SU-DHL-6 (cell line): ENCODE measurements at regions not wholly inside any gene's neighbourhood (a gene's known extent, or its start where the extent isn't known, plus 50 kb on each side); places are given as distances from the start of the nearest gene placed in this dataset.

Experiments used
- H2AFZ ChIP-seq: fragments of 200-600 bp; sonication (generic); 2 replicates; pipeline ENCODE4 v1.6.1; 2014; ENCODE audit warnings: low read depth, mild to moderate bottlenecking, moderate library complexity, mixed read lengths, antibody characterized with exemption, low read length; ENCODE audit not compliant: severe bottlenecking
- H3F3A ChIP-seq: fragments of 200-600 bp; shearing (Covaris generic); 2 replicates; pipeline ENCODE4 v1.6.0; 2016; ENCODE audit warnings: antibody characterized with exemption, mild to moderate bottlenecking; ENCODE audit not compliant: insufficient read depth
- H3K27ac ChIP-seq: fragments of 200-600 bp; sonication (generic); 2 replicates; pipeline ENCODE4 v1.5.1; 2016; ENCODE audit warnings: low read depth, mild to moderate bottlenecking, low read length, moderate library complexity, mixed read lengths
- H3K27me3 ChIP-seq: fragments of 200-600 bp; sonication (generic), shearing (Covaris generic); 2 replicates; pipeline ENCODE4 v1.6.0; 2014; ENCODE audit warnings: mild to moderate bottlenecking, low read length
- H3K36me3 ChIP-seq: fragments of 200-600 bp; sonication (generic); 2 replicates; pipeline ENCODE4 v1.6.1; 2014; ENCODE audit warnings: mild to moderate bottlenecking, low read length, mixed read lengths
- H3K4me2 ChIP-seq: fragments of 300-600, 200-600 bp; shearing (Covaris generic), sonication (generic); 2 replicates; pipeline ENCODE4 v1.6.0; 2014; ENCODE audit warnings: low read length, low read depth, mild to moderate bottlenecking; ENCODE audit not compliant: poor library complexity, severe bottlenecking
- H3K4me3 ChIP-seq: fragments of 200-600 bp; sonication (generic); 2 replicates; pipeline ENCODE4 v1.5.1; 2014; ENCODE audit warnings: antibody characterized with exemption, low read length, mild to moderate bottlenecking, mixed read lengths; ENCODE audit not compliant: insufficient read depth, poor library complexity, severe bottlenecking
- H3K79me2 ChIP-seq: fragments of 200-600 bp; sonication (generic); 2 replicates; pipeline ENCODE4 v1.6.1; 2014; ENCODE audit warnings: mild to moderate bottlenecking, low read length, moderate library complexity; ENCODE audit not compliant: insufficient read depth
- H3K9ac ChIP-seq: fragments of 200-600 bp; sonication (generic); 2 replicates; pipeline ENCODE4 v1.7.0; 2014; ENCODE audit warnings: mild to moderate bottlenecking, low read length
- H3K9me2 ChIP-seq: fragments of 200-600 bp; sonication (generic); replicated peaks from 2 replicates; pipeline ENCODE4 v1.6.1; 2014; ENCODE audit warnings: low read length; ENCODE audit not compliant: insufficient read depth
- H3K9me3 ChIP-seq: fragments of 200-600 bp; sonication (generic); 2 replicates; pipeline ENCODE4 v1.6.1; 2014; ENCODE audit warnings: low read length, mixed read lengths; ENCODE audit not compliant: insufficient read depth
- H4K20me1 ChIP-seq: fragments of 200-600 bp; sonication (generic); 2 replicates; pipeline ENCODE4 v1.6.1; 2014; ENCODE audit warnings: low read depth, mild to moderate bottlenecking, antibody characterized with exemption, low read length, moderate library complexity, mixed read lengths
- CTCF ChIP-seq: fragments of 200-600 bp; sonication (generic); IDR thresholded peaks from one replicate; pipeline ENCODE4 v1.5.1; 2017; ENCODE audit warnings: antibody characterized with exemption, mild to moderate bottlenecking, low read length, moderate library complexity; ENCODE audit not compliant: insufficient read depth, poor library complexity, severe bottlenecking
- EZH2phosphoT487 ChIP-seq: fragments of 200-600 bp; sonication (generic), shearing (Covaris generic); conservative IDR thresholded peaks from 2 replicates; pipeline ENCODE4 v1.6.1; 2018; ENCODE audit warnings: mild to moderate bottlenecking, antibody characterized with exemption, low read length, moderate library complexity, mixed read lengths

DNA sequence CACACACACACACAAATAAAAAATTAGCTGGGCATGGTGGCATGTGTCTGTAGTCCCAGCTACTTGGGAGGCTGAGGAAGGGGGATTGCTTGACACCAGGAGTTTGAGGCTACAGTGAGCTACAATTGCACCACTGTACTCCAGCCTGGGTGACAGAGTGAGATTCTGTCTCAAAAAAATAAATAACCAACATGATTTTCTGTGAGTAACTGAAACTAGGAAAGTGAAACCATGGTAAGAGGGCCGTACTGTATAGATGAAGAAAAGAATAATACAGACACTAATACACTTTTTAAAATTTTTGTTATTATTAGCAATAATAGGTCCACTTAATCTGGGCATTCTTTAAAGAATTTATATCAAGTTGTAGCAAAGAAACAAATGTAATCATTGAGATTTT is 170.9 kb downstream of the HGF start:
- H4K20me1 ChIP-seq: no peaks in the 10 kb centered on the region
- H3K9me3 ChIP-seq: no peaks in the 10 kb centered on the region
- no peak overlapping the region for H3K27ac ChIP-seq
- no peak overlapping the region for H3K9ac ChIP-seq
- H3F3A ChIP-seq: no peaks in the 10 kb centered on the region
- H3K4me3 ChIP-seq: no peak overlapping the region
- no peak overlapping the region for H3K4me2 ChIP-seq
- no peaks in the 10 kb centered on the region for H3K79me2 ChIP-seq
- TF ChIP-seq CTCF (no peak), EZH2phosphoT487 (no peak)
- no peaks in the 10 kb centered on the region; the same call in 1 of the 2 replicates for H3K36me3 ChIP-seq
- no peak overlapping the region for H2AFZ ChIP-seq
- no peaks in the 10 kb centered on the region for H3K27me3 ChIP-seq
- no peaks in the 10 kb centered on the region for H3K9me2 ChIP-seq

DNA sequence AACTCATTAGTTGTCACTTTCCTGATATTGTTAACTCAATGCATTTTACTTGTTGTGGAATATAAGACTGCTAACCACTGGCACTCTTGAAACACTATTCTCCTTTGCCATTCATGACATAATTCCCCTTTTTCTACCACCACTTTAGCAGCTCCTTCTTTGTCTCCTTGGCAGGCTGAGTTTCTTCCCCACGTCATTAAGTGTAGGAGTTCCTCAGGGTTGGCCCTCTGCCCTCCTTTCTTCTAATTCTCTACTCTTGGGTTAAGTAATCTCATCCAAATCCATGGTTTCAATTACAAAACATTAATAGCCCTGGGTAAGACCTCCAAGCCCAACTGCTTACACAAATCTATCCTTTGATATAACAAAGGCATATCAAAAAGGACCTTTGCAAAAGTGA is 175.1 kb downstream of the HGF start:
- TF ChIP-seq EZH2phosphoT487: no peak
- TF ChIP-seq CTCF: no peak
- Histone ChIP-seq H4K20me1 (no peaks in the 10 kb centered on the region), H3K36me3 (no peaks in the 10 kb centered on the region; the same call in 1 of the 2 replicates), H3K9me3 (no peaks in the 10 kb centered on the region), H3K27me3 (no peaks in the 10 kb centered on the region), H3F3A (no peaks in the 10 kb centered on the region), H3K4me2 (no peak overlapping the region), H3K27ac (no peak overlapping the region), H2AFZ (no peak overlapping the region), H3K9me2 (no peaks in the 10 kb centered on the region), H3K79me2 (no peaks in the 10 kb centered on the region), H3K4me3 (no peak overlapping the region), H3K9ac (no peak overlapping the region)

GRCh38 chr7:81590131-81590530 is 179.7 kb downstream of the HGF start:
- Histone ChIP-seq H2AFZ (no peak overlapping the region), H3K9me3 (no peaks in the 10 kb centered on the region), H3K27ac (no peak overlapping the region), H3K9me2 (no peaks in the 10 kb centered on the region), H3K4me3 (no peak overlapping the region), H3K9ac (no peak overlapping the region), H3K36me3 (no peaks in the 10 kb centered on the region), H3K27me3 (no peaks in the 10 kb centered on the region), H4K20me1 (no peaks in the 10 kb centered on the region), H3F3A (no peaks in the 10 kb centered on the region), H3K4me2 (no peak overlapping the region), H3K79me2 (no peaks in the 10 kb centered on the region)
- TF ChIP-seq CTCF: no peak
- TF ChIP-seq EZH2phosphoT487: no peak
